ENCODE measurements at regions not wholly inside any gene's neighbourhood (a gene's known extent, or its start where the extent isn't known, plus 50 kb on each side); places are given as distances from the start of the nearest gene placed in this dataset.

DNA sequence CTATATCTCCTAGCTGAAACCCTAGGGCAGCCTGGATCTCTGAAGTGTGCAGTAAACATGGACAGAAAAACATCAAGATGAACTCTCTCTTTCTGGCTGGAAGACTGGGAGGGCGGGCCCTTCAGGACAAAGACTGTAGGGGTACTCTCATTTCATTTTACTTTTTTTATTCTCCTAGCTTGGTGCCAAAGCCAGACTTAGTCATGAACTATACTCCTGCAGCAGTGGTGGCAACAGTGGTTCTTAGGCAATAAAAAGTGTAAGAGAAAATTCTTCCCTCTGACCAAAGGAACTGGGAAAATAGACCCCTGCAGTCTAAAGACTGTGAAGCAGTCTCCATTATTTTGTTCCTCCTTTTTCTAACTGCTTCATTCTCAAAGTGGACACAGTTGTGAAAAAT is 213.8 kb upstream of the JUN start:
- no peak for DNase-seq (ENCODE audit: low spot score)

DNA sequence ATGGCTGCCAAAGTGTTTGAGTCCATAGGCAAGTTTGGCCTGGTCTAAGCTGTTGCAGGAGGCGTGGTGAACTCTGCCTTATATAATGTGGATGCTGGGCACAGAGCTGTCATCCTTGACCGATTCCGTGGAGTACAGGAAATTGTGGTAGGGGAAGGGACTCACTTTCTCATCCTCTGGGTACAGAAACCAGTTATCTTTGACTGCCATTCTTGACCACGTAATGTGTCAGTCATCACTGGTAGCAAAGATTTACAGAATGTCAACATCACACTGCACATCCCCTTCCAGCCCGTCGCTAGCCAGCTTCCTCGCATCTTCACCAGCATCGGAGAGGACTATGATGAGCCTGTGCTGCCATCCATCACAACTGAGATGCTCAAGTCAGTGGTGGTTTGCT is 215.8 kb upstream of the JUN start:
- DNase-seq (ENCODE audit: low spot score), result no peak

DNA sequence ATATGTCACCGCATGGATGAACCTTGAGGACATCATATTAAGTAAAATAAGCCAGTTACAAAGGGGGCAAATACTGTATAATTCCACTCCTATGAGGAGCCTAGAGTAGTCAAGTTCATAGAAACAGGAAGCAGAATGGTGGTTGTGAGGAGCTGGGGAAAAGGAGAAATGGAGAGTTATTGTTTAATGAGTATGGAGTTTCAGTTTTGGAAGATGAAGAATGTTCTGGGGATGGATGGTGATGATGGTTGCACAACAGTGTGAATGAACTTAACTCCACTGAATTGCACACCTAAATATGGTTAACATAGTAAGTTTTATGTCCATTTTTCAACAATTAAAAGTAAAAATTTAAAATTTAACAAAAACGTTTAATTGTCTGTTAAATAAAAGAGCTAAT is 220.9 kb upstream of the JUN start:
- DNase-seq (ENCODE audit: low spot score), result no peak

DNA sequence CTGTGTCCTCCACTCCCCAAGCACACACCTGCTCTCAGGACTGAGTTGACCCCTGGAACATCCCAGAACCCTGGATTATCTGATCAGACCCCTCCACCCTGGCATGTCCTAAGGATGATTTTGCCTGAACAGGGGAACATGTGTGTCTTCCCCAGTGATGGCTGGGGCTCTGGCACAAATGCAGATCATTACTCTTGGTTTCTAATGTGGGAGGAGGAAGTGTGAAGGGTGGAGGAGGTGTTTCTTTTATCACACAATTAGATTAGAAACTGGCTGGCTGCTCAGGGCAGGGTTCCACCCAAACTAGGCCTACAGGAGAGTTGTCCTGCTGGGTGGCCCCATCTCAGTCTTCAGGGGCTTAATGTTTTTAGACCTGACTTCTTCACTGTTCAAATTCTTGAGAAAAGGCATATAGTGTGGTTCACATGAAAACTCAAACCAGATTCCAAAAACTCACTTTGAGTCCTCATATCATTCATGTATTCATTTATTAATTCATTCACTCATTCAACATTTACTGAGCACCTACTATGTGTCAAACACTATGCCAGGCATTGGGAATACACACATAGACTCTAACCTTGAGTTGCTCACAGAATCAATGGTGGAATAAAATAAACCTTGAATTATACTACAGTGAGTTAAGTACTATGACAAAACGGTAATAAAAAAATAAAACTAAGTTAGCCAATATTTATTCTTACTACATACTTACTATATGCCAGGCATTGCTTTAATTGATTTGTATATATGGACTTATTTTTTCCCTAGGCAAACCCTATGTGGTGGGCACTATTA is 221.8 kb upstream of the JUN start:
- no peak for DNase-seq (ENCODE audit: low spot score)

DNA sequence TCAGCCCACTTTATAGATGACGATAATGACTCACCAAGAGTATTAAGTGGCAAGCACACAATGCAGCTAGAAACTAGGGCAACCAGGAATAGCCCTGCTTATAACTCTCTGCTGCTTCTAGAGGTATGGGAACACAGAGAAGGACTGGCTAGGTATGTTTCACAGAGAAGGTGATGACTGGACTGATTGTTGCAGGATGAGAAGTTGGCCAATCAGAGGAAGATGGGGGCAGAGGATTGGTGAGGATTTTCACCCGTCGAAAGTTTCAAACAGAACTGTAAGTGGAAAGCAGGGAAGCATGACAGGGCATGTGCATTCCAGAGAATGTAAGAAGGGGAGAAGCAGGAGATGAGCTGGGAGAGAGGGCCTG is 222.4 kb upstream of the JUN start:
- no peak for DNase-seq (ENCODE audit: low spot score)

DNA sequence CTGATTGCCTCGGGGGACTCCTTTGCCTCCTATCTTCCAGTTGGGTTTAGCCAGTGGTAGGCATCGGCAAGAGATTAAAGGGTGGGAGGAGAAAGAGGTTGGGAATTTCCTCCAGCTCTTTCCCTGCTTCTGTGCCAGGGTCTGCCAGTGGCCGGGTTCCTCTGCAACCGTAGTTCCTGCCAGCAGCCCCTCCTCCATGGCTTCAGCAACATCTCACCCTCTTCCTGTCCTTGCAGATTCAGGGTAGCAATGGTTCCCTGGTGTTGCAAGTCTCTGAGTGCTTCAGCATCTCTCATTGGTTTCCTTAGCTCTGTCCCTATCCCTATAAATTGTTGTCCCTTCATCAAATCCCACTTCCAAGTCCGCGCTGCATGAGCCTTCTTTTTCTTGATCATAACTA is 223.1 kb upstream of the JUN start:
- DNase-seq (ENCODE audit: low spot score), result no peak

DNA sequence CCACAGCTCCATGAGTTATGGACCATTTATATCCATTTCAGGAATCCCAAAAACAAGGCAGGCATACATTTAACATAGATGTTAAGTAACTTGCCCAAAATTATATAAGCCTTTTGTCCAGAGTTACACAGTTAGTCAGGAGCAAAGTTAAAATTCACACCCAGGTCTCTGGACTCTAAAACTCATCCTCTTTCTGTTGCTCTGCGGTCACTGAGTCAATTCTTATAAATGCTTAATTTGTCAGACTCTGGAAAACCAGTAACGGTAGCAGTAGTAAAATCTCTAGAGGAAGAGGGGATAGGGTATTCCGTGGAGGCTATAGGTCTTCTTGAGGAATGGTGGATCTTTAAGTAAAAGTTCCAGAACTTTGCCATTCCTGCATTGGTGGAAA is 223.6 kb upstream of the JUN start:
- no peak for DNase-seq (ENCODE audit: low spot score)

DNA sequence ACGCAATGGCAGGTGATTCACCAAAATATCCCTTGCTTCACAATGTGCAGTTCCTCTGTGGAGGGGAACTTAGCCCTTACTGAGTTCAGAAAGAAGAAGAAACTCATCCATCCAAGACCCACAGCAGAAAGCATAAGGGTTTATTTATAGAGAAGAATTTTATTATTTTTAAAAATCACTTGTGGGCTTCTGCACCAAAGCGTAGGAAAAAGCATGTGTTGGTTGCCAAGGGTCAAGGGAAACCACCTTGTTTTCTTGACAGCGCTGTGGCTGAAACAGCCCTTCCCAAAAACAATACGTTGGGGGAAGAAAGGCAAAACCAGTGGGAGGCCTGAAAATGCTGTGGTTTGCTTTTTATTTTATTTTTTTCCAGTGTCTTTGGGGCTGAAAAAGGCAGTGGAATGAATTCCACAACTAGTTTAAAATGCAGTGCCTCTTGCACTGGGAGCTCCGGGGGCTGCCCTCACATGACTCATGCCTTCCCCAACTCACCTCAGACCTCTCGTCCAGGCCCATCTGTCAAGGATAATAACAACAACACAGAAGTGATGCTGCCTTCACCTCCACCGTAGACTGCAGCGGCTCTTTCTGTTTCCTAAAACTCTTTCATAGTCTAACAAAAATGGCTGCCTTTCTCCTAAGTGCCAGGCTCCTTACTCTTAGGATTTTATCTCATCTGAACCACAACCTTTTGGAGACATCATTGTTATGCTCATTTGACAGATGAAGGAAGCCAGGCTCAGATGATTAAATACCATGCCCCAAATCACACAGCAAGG is 224.2 kb upstream of the JUN start:
- DNase-seq (ENCODE audit: low spot score), result no peak

DNA sequence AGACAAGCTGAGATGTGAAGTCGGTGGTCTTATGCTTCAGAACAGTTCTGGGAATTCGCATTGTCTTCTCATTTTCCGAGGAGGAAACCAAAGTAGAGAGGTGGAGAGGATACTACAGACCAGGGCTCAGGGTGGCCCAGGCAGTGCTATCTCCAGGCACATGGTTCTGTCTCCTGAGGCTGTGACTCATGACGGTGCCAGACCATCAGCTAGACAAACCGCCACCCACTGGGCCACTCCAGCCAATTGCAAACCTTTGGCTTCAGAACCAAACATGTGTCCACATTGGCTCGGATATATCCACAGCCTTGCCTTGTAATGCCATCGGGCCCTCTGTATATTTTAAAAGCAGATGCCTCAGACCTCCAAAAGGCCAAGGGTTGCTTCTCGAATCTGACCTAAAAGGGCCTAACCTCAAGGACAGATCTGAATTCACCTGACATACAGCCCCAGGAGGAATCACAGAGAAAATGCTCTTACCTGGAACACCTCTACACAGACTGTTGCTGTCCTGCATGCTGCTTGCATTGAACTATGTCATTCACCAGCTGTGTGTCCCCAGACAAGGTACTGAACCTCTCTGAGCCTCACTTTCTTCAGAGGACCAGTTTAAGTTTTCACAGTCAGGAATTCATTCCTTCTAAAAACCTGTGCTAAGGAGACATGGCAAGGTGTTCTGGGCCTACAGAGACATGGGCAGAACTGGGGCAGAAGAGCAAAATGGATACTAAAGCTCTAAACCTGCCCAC is 224.9 kb upstream of the JUN start:
- DNase-seq (ENCODE audit: low spot score), result no peak

DNA sequence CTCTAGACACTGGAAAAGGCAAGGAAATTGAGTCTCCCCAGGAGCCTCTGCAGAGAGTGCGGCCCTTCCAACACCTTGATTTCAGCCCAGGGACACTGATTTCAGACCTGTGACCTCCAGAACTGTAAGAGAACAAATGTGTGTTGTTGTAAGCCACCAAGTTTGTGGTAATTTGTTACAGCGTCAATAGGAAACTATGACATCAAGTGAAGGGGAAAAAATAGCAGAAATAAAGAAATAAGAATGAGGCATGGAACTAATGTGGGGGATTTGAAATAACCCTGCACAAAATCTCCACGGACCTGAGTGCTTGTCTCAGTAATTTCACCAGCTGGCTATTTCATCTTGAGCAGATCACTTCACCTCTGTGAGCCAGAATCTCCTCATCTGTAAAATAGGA is 227.8 kb upstream of the JUN start:
- no peak for DNase-seq (ENCODE audit: low spot score)

DNA sequence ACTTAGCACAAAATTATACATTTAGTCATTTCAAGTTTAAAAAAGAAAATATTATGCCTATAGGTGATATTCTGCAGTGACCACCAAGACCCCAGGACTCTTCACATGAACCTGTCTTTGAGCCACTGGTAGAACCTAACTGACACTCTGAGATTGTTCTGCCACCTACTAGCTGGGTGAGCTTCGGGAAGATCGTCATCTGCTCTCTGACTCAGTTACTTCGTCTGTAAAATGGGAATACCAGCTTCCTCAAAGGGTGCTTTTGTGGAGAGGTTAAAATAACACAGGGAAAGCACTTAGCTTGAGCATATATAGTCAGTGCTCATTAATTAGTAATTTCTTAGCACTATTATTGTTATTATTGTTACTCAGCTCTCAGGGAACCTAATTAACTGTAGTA is 228.5 kb upstream of the JUN start:
- no peak for DNase-seq (ENCODE audit: low spot score)

DNA sequence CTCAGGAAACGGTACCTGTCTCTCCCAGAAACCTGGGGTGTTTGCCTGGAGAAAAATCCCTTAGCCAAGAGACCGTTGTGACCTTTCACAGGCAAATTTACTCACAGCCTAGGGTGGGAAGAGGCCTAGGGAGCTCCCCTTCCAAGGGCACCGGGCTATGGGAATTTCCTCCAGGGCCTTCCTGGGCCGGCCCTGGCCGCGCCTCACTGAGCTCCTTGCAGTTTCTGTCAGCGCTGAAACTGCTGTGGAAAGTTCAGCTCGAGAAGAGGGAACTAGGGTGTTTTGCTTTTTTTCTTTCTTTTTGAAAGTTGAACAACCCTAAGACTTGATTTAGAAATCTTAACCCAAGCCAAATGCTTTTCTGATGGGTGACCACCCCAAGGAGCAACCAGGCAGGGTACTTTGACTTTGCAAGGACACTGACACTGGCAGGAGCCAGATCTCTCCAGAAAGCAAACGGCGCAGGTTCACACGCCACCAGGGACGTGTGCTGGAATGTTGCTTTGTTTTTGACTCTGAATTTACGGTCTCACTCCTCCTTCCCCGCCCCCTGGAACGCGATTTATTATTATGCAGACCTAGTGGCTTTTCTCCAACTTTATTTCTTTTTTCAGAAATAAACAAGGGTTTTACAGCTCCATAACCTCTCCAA is 229.6 kb upstream of the JUN start:
- no peak for DNase-seq (ENCODE audit: low spot score)

DNA sequence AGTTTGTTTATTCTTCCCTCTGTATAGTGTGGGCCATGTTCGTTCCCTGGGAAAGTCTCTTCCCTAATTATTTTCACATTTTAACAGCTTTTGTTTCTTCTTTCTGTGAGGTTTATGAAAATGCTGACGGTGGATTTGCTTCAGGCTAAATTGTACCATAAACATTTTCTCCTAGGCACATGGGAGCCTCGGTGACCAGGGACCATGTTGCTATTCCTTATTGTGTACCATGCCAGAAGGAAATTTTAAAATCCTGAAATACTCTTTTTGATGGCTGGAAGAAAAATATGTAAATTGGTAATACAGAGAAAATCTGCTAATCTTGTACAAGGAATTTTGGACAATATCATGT is 230.1 kb upstream of the JUN start:
- no peak for DNase-seq (ENCODE audit: low spot score)

DNA sequence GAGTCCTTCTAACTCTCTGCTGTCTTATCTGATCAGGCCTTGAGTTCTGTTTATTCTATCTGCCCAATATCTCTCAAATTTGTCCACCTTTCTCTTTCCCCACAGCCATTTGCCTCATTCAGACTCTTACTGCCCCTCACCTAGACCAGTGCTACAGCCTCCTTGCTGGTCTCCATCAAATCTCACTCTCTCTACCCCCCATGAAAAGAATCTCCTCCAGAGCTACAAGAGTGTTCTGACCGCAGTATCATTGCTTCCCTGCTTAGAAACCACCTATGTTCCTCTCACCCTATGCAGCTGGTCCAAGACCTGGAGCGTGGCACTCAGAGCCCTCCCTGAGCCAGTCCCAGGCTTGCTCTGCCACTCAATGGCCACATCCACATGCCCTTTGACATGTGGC is 231.0 kb upstream of the JUN start:
- no peak for DNase-seq (ENCODE audit: low spot score)

DNA sequence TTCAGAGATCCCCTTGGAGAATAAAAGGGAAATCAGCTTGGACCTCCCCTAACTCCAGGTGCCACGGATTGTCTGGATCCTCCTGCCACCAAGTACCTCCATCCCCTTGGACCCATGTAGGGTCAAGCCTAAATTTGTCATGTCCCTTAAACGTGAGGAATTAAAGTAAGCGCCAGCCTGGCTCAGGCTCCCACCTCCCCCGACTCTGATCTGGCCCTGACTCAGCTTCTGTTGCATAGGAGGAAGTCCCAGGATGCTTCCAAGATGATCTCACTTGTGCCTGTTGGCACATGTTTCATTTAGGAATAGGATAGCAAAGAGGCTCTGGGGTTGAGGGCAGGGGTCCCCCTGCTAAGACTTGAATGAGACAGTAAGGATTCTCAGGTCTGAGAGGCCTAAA is 231.9 kb upstream of the JUN start:
- no peak for DNase-seq (ENCODE audit: low spot score)

DNA sequence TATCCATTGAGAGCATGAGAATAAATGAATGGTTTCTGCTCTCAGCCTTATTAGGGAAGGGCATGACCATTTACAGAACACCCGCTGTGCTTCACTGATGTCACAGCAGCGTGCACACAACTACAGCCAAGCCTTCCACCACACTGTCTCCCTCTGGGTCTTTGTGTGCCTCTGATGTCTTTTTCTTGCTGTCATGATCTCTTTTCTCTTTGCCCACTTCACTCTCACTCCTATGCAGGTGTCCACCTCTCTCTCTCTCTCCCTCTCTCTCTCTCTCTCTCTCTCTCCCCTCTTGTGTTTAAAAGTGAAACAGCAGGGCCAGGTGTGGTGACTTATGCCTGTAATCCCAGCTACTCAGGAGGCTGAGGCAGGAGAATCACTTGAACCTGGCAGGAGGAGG is 232.5 kb upstream of the JUN start:
- no peak for DNase-seq (ENCODE audit: low spot score)

DNA sequence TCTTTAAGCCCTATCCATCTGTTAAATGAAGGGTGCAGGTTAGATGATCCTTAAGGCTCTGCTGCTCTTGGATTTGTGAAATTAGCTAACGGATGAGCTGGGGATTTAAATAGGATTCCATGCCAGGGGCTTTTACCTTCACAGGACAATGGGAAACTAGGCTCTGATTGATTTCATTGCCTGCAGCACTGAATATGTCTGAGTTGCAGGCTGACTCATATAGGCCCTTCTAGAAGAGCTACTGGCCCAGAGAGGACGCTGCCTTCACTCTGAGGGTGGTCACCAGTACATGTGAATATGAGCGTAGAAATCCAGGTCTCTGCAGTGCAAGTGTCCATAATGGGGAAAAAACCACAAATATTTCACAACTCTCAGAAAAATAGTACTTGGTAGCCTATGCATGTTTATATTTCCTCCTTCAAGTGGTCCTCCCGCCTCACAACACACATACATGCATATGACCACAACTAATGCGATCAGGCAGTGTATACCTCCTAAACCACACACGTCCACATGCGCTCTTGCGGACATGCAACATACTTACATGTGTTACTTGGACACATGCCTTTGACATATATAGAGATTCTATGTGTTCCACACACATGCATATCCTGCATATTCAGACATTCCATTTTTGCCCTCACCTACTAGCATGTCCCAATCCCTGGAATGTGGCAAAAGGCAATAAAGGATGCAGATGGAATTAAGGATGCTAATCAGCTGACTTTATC is 233.8 kb upstream of the JUN start:
- no peak for DNase-seq (ENCODE audit: low spot score)

DNA sequence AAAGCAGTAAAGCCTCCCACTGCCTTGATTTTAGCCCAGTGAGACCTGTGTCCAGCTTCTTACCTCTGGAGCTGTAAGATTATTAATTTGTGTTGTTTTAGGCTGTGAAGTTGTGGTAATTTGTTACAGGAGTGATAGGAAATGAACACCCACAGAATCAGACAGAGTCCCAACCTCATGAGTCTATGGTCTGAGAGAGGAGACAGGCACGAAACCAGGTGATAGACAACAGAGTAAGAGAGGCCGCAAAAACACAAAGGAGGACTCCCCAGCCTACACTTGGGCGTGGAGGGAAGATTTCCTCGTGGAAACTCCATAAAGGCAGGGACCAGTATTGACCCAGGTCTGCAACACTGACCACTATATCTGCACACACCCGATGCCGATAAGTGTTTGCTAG is 234.6 kb upstream of the JUN start:
- no peak for DNase-seq (ENCODE audit: low spot score)

DNA sequence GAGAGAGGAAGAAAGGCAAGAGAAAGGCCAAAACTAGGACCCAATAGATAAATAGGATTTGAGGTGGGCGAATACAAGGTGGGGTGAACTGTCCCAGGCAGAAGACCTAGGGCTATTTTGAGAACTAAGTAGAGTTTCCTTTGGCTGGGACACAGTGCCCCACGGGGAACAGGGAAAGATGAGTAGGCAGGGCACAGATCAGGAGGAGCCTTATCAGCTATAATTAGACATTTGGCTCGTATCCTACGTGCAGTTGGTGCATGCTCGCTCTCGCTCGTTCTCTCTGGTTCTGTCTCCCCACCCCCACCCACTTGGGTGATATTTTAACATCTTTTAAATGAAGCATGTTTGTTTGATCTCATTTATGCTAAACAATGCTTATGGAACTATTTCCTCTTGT is 235.0 kb upstream of the JUN start:
- DNase-seq (ENCODE audit: low spot score), result no peak

DNA sequence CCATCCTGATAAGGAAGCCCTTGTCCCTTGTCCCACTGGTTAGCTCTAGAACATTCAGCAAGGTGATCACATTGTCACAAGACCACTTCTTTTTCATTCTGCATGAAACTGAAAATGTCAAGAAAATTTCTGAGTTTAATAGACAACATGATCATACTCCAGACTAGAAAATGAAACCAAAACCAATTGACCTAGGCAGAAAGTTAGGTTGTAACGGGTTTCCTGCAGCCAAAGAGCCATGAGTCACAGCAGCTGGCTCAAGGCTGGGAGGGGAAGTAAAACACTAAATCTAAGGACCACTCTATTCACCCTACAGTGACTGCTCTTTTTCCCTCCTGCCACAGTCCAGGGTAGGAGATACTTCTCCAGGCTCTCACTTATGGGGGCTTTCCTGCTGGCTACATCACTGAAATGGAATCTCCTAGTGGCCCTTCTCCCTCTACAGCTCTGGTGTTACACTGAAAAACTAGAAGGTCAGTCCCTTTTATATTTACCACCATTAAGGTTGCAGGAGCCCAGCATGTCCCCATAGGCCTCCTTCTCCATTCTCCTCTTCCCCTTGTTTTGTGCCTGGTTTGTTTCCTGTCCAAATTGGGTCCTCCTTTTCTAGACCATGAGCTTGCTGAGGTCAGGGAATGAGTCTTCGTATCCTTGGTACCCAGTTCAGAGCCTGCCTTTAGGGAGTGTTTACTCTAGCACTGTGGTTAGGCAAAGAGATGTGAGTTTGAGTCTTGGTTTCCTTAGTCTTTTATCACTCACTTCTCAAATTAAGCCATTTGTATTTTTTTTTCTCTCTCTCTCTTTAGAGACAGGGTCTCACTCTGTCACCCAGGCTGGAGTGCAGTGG is 236.5 kb upstream of the JUN start:
- no peak for DNase-seq (ENCODE audit: low spot score)

Data from mesenteric fat pad (tissue), 1 donor.